ENCODE measurements at regions not wholly inside any gene's neighbourhood (a gene's known extent, or its start where the extent isn't known, plus 50 kb on each side); places are given as distances from the start of the nearest gene placed in this dataset.

DNA sequence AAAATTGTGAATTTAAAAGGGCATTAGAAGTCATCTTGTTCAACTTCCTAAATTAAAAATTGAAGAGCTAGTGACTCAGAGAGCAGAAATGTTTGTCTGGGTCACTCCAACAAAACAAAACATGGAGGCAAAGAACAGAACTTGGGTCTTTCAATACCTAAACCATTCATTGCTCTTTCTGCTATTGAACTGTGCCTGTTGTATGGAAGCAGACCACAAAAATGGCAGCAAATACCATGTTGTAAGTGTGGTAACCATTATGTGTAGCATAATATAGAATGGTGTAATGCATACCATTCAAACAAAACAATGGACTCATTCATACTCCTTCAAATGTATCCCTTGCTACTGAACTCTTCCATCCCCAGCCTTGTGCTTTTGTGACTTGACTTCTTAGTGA, 360.2 kb upstream of the NRG3 start:
- Mint-ChIP-seq H3K36me3 (no peaks in the 10 kb centered on the region), H3K27ac (no peak overlapping the region), H3K4me3 (no peak overlapping the region), H3K27me3 (ENCODE audit: low read depth in 3 of 3) (no peaks in the 10 kb centered on the region), H3K4me1 (no peaks in the 10 kb centered on the region), H3K9me3 (peaks cover 4 to 10% (median 6%) of the 10 kb centered on the region in 7 donors)
- intact Hi-C loops (cut with micrococcal nuclease), result no loop called here
- no peak overlapping the region for H3K9ac ChIP-seq (ENCODE audit: insufficient read depth, low read length, poor library complexity, severe bottlenecking)
- no peaks in the 10 kb centered on the region for H4K20me1 ChIP-seq (ENCODE audit: insufficient read depth, low read length)
- H3K9me3 ChIP-seq (replicated peaks in 1 of 2; ENCODE audit: control insufficient read depth in 1 of 2, insufficient read depth in 1 of 2, low read length in 2 of 2), result peaks cover 7 to 12% of the 10 kb centered on the region in 2 donors
- H3K36me3 ChIP-seq (replicated peaks in 1 of 2; ENCODE audit: control insufficient read depth in 1 of 2, insufficient read depth in 2 of 2, low read length in 2 of 2), result no peaks in the 10 kb centered on the region
- no peak for DNase-seq
- H2AFZ ChIP-seq (ENCODE audit: insufficient read depth, low read depth, low read length, poor library complexity, severe bottlenecking), result no peak overlapping the region
- H3K4me2 ChIP-seq (replicated peaks; ENCODE audit: extremely low read depth, low read length, poor library complexity, severe bottlenecking), result no peak overlapping the region
- no peaks in the 10 kb centered on the region for H3K79me2 ChIP-seq (ENCODE audit: insufficient read depth, low read length)
- no peaks in the 10 kb centered on the region for H3K4me1 ChIP-seq (ENCODE audit: control insufficient read depth in 1 of 2, insufficient read depth in 2 of 2, low read length in 2 of 2)
- TF ChIP-seq, protein P1, sequence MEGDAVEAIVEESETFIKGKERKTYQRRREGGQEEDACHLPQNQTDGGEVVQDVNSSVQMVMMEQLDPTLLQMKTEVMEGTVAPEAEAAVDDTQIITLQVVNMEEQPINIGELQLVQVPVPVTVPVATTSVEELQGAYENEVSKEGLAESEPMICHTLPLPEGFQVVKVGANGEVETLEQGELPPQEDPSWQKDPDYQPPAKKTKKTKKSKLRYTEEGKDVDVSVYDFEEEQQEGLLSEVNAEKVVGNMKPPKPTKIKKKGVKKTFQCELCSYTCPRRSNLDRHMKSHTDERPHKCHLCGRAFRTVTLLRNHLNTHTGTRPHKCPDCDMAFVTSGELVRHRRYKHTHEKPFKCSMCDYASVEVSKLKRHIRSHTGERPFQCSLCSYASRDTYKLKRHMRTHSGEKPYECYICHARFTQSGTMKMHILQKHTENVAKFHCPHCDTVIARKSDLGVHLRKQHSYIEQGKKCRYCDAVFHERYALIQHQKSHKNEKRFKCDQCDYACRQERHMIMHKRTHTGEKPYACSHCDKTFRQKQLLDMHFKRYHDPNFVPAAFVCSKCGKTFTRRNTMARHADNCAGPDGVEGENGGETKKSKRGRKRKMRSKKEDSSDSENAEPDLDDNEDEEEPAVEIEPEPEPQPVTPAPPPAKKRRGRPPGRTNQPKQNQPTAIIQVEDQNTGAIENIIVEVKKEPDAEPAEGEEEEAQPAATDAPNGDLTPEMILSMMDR (IDR thresholded peaks at IDR 0.05), result no peak
- no peak overlapping the region for H3K4me3 ChIP-seq (replicated peaks in 1 of 3; ENCODE audit: low read depth in 2 of 3, low read length in 3 of 3)
- H3K27me3 ChIP-seq (ENCODE audit: control insufficient read depth in 2 of 2, insufficient read depth in 2 of 2, low read length in 2 of 2), result no peaks in the 10 kb centered on the region
- H3K27ac ChIP-seq (ENCODE audit: low read depth in 1 of 2, low read length in 2 of 2), result no peak overlapping the region

GRCh38 chr10:81520688-81521087, 354.3 kb upstream of the NRG3 start:
- no peaks in the 10 kb centered on the region for H4K20me1 ChIP-seq (ENCODE audit: insufficient read depth, low read length)
- WGBS (ENCODE audit: insufficient coverage), result no CpG with 5 or more reads among the region's 1 CpG
- TF ChIP-seq, protein P1 (IDR thresholded peaks at IDR 0.05), result no peak

More at GRCh38 chr10:81520688-81521087, 354.3 kb upstream of the NRG3 start:
- no peaks in the 10 kb centered on the region for H3K36me3 Mint-ChIP-seq
- H3K4me1 Mint-ChIP-seq, result no peaks in the 10 kb centered on the region
- H3K36me3 ChIP-seq (replicated peaks in 1 of 2; ENCODE audit: control insufficient read depth in 1 of 2, insufficient read depth in 2 of 2, low read length in 2 of 2), result no peaks in the 10 kb centered on the region
- H3K27ac ChIP-seq (ENCODE audit: low read depth in 1 of 2, low read length in 2 of 2), result no peak overlapping the region
- no peak overlapping the region for H3K27ac Mint-ChIP-seq
- no peak overlapping the region for H3K4me2 ChIP-seq (replicated peaks; ENCODE audit: extremely low read depth, low read length, poor library complexity, severe bottlenecking)
- peaks cover 0 to 3% of the 10 kb centered on the region in 2 donors for H3K9me3 ChIP-seq (replicated peaks in 1 of 2; ENCODE audit: control insufficient read depth in 1 of 2, insufficient read depth in 1 of 2, low read length in 2 of 2)
- no peak overlapping the region for H3K4me3 ChIP-seq (replicated peaks in 1 of 3; ENCODE audit: low read depth in 2 of 3, low read length in 3 of 3)
- DNase-seq, result no peak
- H3K27me3 Mint-ChIP-seq (ENCODE audit: low read depth in 3 of 3), result no peaks in the 10 kb centered on the region
- no peaks in the 10 kb centered on the region for H3K27me3 ChIP-seq (ENCODE audit: control insufficient read depth in 2 of 2, insufficient read depth in 2 of 2, low read length in 2 of 2)
- H3K9me3 Mint-ChIP-seq, result peaks cover 0 to 10% (median 6%) of the 10 kb centered on the region in 7 donors
- intact Hi-C loops (cut with micrococcal nuclease), result no loop called here
- no peaks in the 10 kb centered on the region for H3K79me2 ChIP-seq (ENCODE audit: insufficient read depth, low read length)
- H3K4me1 ChIP-seq (ENCODE audit: control insufficient read depth in 1 of 2, insufficient read depth in 2 of 2, low read length in 2 of 2), result no peaks in the 10 kb centered on the region
- H3K4me3 Mint-ChIP-seq, result no peak overlapping the region
- H3K9ac ChIP-seq (ENCODE audit: insufficient read depth, low read length, poor library complexity, severe bottlenecking), result no peak overlapping the region
- no peak overlapping the region for H2AFZ ChIP-seq (ENCODE audit: insufficient read depth, low read depth, low read length, poor library complexity, severe bottlenecking)
